HG02678 (cell line): ENCODE measurements at regions not wholly inside any gene's neighbourhood (a gene's known extent, or its start where the extent isn't known, plus 50 kb on each side); places are given as distances from the start of the nearest gene placed in this dataset.

Experiments used
- ATAC-seq: cut with Tn5 transposase; IDR thresholded peaks from one replicate; pipeline ENCODE4 v1.9.1; 2021; ENCODE audit warnings: mild to moderate bottlenecking, moderate library complexity; ENCODE audit not compliant: unreplicated experiment

DNA sequence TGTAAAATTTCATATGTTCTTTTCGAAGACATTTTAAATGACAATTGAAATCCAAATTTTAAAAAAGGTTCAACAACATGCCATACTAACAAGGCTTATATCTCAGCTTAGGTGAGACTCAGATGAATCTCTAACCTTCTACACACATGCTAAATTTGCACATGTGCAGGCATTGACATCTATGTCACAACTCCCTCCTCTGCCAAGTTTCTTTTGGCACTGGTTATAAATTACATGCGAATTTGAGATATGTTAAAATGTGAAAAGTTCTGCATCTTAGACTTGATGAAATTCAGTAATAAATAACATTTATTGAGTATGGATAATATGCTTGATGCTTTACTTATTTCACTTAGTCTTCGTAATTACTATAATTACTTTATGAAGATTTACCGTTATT, 234.3 kb downstream of the TLE4 start:
- ATAC-seq, result no peak

DNA sequence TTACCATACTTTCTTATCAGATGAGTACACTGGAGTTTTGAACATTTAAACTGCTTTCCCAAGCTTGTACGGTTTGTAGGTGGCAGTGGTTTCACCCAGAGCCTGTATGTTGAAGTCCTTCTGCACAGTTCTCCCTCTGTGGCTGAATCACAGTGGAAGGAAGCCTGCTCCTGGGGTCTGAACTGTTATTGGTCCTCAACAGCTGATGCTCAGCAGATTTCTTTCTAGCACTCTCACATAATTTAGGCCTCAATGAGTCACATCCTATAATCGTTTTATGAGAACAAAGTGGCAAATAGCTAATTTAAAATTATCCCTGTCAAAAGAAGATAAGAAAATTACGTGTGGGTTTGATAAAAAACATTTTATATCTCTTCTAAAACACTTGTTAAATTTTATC, 229.7 kb downstream of the TLE4 start:
- ATAC-seq, result no peak

DNA sequence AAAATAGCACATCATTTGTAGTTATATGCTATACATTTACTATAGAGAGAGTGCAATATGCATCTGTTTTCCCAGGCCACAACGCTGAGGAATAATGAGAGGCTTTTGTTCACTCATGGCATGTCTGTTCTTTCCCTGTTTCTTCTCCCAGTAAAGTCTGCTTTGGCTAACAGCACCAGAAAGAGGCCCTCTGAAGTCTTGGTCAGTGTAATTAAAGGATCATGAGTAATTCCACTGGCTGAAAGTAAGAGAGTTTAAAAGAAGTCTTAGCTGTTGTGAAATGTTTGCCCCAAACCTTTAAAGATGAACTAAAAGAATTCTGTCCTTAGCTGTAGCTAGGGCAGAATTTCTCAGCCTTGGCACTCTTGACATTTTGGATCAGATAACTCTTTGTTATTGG, 228.8 kb downstream of the TLE4 start:
- no peak for ATAC-seq

DNA sequence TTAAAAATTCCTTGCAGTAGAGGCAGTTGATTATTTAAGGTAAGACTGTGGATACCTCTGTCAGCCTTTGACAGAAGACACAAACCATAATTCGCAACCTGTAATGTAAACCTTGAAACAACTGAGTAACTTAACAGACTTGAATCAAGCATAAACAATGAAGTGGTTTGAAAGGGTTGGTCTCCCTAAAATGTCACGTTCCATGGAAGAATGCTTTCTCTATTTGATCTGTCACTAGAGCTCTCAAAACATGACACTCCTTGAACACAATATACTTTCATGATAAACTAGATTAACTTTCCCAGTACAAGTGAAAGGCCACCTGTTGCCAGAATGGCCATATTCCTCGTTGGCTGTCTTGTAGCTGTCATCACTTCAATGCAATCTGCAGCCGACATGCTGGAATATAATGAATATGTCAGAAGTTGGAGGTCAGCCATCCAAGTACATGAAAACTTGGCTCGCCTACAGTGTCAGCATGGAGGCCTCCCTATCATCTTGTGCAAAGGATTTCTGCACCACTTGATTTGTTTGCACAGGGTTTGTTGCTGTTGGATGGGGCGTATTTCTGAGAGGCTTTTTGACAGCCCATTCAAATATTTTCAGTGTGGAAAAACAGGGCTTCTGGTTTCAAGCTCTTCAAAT, 228.0 kb downstream of the TLE4 start:
- ATAC-seq, result no peak

DNA sequence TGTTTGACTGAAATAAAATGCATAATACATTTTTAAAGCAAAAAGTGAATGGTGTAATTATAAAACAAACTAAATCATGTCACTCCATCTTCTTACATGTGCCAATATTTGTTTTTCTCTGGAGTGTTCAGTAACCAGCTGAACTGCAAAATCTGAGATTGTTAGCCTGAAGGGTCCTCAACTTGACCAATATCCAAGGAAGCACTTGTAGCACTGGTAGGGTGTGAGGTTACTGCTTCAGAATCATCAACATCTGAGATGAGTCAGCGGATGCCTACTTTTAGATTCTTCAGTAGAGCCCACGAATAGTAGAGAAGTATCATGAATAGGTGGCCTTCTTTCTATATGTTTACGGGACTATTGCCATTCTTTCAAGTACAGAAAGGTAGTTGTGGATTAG, 226.7 kb downstream of the TLE4 start:
- ATAC-seq, result no peak

DNA sequence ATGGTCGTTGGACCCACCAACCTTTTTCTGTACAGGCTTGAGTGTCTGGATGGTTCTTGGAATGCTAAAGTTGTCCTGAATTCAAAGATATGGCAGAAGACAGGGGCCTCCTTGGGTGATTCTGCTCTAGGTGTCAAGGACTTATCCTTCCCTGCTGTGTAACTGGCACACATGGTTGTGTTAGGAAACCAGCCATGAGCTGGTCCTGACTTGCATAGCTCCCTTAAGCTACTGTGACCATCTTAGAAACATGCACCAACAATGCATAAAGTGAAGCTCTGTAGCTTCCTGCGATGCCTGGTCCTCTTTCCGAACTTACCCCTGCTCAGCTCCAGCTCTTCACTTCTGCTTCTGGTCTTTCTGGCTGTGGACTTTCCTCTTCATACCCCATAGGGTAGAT, 224.6 kb downstream of the TLE4 start:
- ATAC-seq, result no peak

DNA sequence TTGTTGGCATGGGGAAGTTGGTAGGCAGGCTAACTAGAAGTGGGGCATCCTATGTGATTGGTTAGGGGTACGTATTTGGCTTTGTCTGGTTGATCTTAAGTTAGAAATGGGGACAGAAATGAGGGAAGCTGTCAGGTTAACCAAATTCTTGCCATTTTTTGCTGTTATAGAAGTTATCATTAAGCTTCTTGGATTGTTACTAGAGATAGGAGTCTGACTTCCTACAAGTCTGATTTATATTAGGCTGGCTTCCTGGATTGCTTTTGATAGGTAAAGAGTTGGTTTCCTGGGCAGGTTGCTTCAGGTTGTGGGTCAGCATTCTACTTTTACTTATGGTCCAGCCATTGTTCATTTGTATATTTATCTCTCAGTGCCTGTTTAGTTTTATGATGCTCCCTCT, 216.9 kb downstream of the TLE4 start:
- no peak for ATAC-seq

DNA sequence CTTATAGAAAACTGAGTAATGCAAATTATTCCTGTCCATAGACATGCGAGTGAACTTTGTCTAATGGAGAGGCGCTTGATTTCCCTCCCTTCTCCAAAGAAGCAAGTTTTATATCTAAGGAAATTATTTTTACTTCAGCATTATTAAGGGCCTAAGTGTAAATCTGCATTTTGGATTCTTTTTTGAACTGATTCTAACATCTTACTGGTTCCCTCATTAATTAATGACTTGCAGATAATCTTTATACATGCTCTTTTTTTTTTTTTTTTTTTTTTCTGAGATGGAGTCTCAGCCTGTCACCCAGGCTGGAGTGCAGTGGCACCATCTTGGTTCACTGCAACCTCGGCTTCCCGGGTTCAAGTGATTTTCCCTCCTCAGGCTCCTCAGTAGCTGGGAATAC, 209.5 kb downstream of the TLE4 start:
- no peak for ATAC-seq

GRCh38 chr9:79780559-79780958, 208.8 kb downstream of the TLE4 start:
- no peak for ATAC-seq

DNA sequence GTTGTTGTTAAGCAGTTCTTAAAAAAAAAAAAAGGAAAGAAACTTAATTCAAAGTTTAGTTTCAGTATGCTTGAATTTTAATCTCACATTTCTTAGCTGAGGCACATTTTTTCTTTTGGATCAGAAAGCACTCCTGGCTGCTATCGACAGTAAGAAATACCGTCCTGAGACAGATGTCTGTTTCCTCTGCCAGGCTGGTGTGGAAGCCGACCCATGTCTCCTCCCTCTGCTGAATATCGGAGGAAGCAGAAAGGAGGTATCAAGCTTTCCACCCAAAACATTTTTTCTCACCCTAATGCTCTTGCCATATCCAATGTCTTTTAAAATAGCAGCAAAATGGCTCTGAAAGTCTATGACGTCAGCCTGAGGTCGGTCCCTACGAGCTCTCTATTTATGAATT, 208.1 kb downstream of the TLE4 start:
- no peak for ATAC-seq

DNA sequence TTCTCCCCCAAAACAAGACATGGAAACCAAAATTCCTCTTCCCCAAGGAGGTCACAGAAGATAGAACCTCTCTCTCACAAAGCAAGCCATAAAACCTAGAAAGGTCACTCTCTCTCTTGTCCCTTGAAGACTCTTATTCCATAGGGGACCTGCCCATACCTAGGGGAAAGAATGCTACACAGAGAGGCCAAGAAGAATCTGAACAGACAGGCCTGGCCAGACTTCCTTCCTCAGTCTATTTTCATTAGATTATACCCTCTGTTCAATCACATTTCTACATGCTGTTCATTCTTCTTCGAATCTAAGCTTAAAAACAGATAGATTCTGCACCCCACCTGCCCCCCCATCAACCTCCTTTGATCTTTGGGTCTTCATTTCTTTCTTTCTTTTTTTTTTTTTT, 206.8 kb downstream of the TLE4 start:
- ATAC-seq, result no peak

DNA sequence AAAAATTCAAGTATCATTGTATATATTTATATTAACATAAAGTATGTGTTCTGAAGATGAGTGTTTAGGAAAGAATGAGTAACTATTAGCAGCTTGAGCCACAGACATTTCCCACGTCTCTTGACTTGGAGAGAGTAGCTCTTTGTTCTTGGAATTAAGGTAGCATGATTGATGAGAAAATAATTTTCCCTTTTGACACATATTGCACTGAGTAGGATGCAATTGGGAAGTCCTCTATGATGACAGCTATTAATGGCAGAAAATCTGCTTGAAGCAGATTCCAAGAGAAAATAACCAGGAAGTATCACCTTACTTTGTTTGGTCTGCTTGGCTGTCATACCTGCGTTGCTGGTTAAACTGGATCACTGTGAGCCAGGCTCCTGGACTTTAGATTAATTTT, 204.8 kb downstream of the TLE4 start:
- ATAC-seq, result no peak
